Right atrium auricular region (tissue), 2 donors: ENCODE measurements at regions not wholly inside any gene's neighbourhood (a gene's known extent, or its start where the extent isn't known, plus 50 kb on each side); places are given as distances from the start of the nearest gene placed in this dataset.
A peak's percentile ranks its signal among the peaks of the same experiment; 100 is the strongest.

Experiments used
- DNase-seq: peaks from one replicate; pipeline ENCODE4 v3.0.0-alpha.2; 2019; ENCODE audit warnings: low spot score
- H3K27ac ChIP-seq, 2 donors: fragments of 200-600 bp; sonication (generic); 1 replicate in 1 of 2; 2 replicates in 1 of 2; pipeline ENCODE4 v1.5.1; 2016 to 2019
- H3K27me3 ChIP-seq, 2 donors: fragments of 200-600 bp; sonication (generic); one replicate each; pipeline versions ENCODE4 v1.5.1 to v1.6.0; 2017 to 2019
- H3K36me3 ChIP-seq: fragments of 200-600 bp; sonication (generic); one replicate; pipeline ENCODE4 v1.5.1; 2016
- H3K4me1 ChIP-seq, 2 donors: fragments of 200-600 bp; sonication (generic); one replicate each; pipeline versions ENCODE4 v1.5.1 to v1.6.0; 2017 to 2019
- H3K4me3 ChIP-seq, 2 donors: fragments of 200-600 bp; sonication (generic); 1 replicate in 1 of 2; 2 replicates in 1 of 2; pipeline ENCODE4 v1.5.1; 2017 to 2019; ENCODE audit warnings: mild to moderate bottlenecking in 1 of 2, moderate library complexity in 1 of 2
- H3K9me3 ChIP-seq, 2 donors: fragments of 200-600 bp; sonication (generic); one replicate each; pipeline ENCODE4 v1.5.1; 2019
- CTCF ChIP-seq, 2 donors: fragments of 200-600 bp; sonication (generic); IDR thresholded peaks; one replicate each; pipeline ENCODE4 v1.5.1; 2019; ENCODE audit warnings: antibody characterized with exemption in 2 of 2

GRCh38 chr11:22433517-22433916, 95.3 kb downstream of the SLC17A6 start:
- DNase-seq, result no peak
- Histone ChIP-seq H3K27ac (no peak overlapping the region), H3K4me1 (no peaks in the 10 kb centered on the region), H3K27me3 (no peaks in the 10 kb centered on the region), H3K9me3 (peaks cover 0 to 10% of the 10 kb centered on the region in 2 donors), H3K4me3 (no peak overlapping the region), H3K36me3 (no peaks in the 10 kb centered on the region)
- no peak for TF ChIP-seq CTCF (IDR thresholded peaks at IDR 0.05)

- Histone ChIP-seq H3K4me3 (peak overlapping the region in 1 of 2 donors; percentile 47), H3K9me3 (peaks cover 0 to 10% of the 10 kb centered on the region in 2 donors), H3K27me3 (no peaks in the 10 kb centered on the region)
Measured at GRCh38 chr11:22433094-22433455, 94.9 kb downstream of the SLC17A6 start.

GRCh38 chr11:22432291-22433093, 94.3 kb downstream of the SLC17A6 start:
- Histone ChIP-seq H3K4me3 (peak overlapping the region; percentile 16 to 47), H3K4me1 (no peaks in the 10 kb centered on the region), H3K27me3 (no peaks in the 10 kb centered on the region), H3K36me3 (no peaks in the 10 kb centered on the region), H3K27ac (no peak overlapping the region), H3K9me3 (peaks cover 0 to 10% of the 10 kb centered on the region in 2 donors)
- DNase-seq, result peak; percentile 56
- TF ChIP-seq CTCF (IDR thresholded peaks at IDR 0.05), result no peak

More at GRCh38 chr11:22433094-22433455, 94.9 kb downstream of the SLC17A6 start:
- DNase-seq, result no peak
- no peak for TF ChIP-seq CTCF (IDR thresholded peaks at IDR 0.05)
- no peaks in the 10 kb centered on the region for H3K36me3 ChIP-seq
- H3K4me1 ChIP-seq, result no peaks in the 10 kb centered on the region
- H3K27ac ChIP-seq, result no peak overlapping the region

GRCh38 chr11:22431106-22431505, 92.9 kb downstream of the SLC17A6 start:
- H3K27me3 ChIP-seq, result no peaks in the 10 kb centered on the region
- TF ChIP-seq CTCF (IDR thresholded peaks at IDR 0.05), result no peak
- no peaks in the 10 kb centered on the region for H3K4me1 ChIP-seq
- peaks cover 0 to 10% of the 10 kb centered on the region in 2 donors for H3K9me3 ChIP-seq
- DNase-seq, result no peak
- H3K4me3 ChIP-seq, result no peak overlapping the region
- H3K36me3 ChIP-seq, result no peaks in the 10 kb centered on the region
- no peak overlapping the region for H3K27ac ChIP-seq

- H3K9me3 ChIP-seq, result peaks cover 0 to 10% of the 10 kb centered on the region in 2 donors
- H3K27ac ChIP-seq, result no peak overlapping the region
- H3K27me3 ChIP-seq, result no peaks in the 10 kb centered on the region
- no peak overlapping the region for H3K4me3 ChIP-seq
- no peaks in the 10 kb centered on the region for H3K36me3 ChIP-seq
- DNase-seq, result no peak
- TF ChIP-seq CTCF (IDR thresholded peaks at IDR 0.05), result no peak
- H3K4me1 ChIP-seq, result no peaks in the 10 kb centered on the region
Measured at GRCh38 chr11:22430639-22431038, 92.5 kb downstream of the SLC17A6 start.

- peaks cover 0 to 10% of the 10 kb centered on the region in 2 donors for H3K9me3 ChIP-seq
- no peaks in the 10 kb centered on the region for H3K4me1 ChIP-seq
- H3K4me3 ChIP-seq, result no peak overlapping the region
- no peaks in the 10 kb centered on the region for H3K36me3 ChIP-seq
- H3K27ac ChIP-seq, result no peak overlapping the region
- no peak for TF ChIP-seq CTCF (IDR thresholded peaks at IDR 0.05)
- no peaks in the 10 kb centered on the region for H3K27me3 ChIP-seq
- no peak for DNase-seq
Measured at GRCh38 chr11:22430141-22430541, 92.0 kb downstream of the SLC17A6 start.
